Neural cell (in vitro differentiated cells): ENCODE measurements at regions not wholly inside any gene's neighbourhood (a gene's known extent, or its start where the extent isn't known, plus 50 kb on each side); places are given as distances from the start of the nearest gene placed in this dataset.

Experiments used
- H2AFZ ChIP-seq: fragments of 200-600, 300-800 bp; sonication (generic), shearing (Covaris generic); 2 replicates; pipeline ENCODE4 v1.6.0; 2014; ENCODE audit warnings: low read depth, mild to moderate bottlenecking, antibody characterized with exemption, low read length, moderate library complexity
- H3F3A ChIP-seq: fragments of 200-600 bp; shearing (Covaris generic); 2 replicates; pipeline ENCODE4 v1.6.1; 2016; ENCODE audit warnings: mild to moderate bottlenecking, moderate library complexity, mixed read lengths, antibody characterized with exemption, low read length; ENCODE audit not compliant: insufficient read depth, poor library complexity, severe bottlenecking
- H3K27ac ChIP-seq: fragments of 200-600, 300-800 bp; sonication (generic), shearing (Covaris generic); 2 replicates; pipeline ENCODE4 v1.5.1; 2014; ENCODE audit warnings: mild to moderate bottlenecking, low read length, moderate library complexity
- H3K27me3 ChIP-seq: fragments of 300-800, 200-600 bp; sonication (generic), shearing (Covaris generic); 2 replicates; pipeline ENCODE4 v1.6.0; 2014; ENCODE audit warnings: mild to moderate bottlenecking, low read depth, low read length, moderate library complexity; ENCODE audit not compliant: insufficient read depth
- H3K36me3 ChIP-seq: fragments of 300-800, 200-600 bp; sonication (generic), shearing (Covaris generic); 2 replicates; pipeline ENCODE4 v1.5.1; 2014; ENCODE audit warnings: mild to moderate bottlenecking, antibody characterized with exemption, low read length, moderate library complexity; ENCODE audit not compliant: insufficient read depth
- H3K4me2 ChIP-seq: fragments of 300-800, 200-600 bp; sonication (generic), shearing (Covaris generic); 2 replicates; pipeline ENCODE4 v1.6.0; 2014; ENCODE audit warnings: mild to moderate bottlenecking, low read length
- H3K4me3 ChIP-seq: fragments of 300-800, 200-600 bp; sonication (generic), shearing (Covaris generic); 2 replicates; pipeline ENCODE4 v1.5.1; 2014; ENCODE audit warnings: mild to moderate bottlenecking, low read length, moderate library complexity
- H3K79me2 ChIP-seq: fragments of 200-600 bp; shearing (Covaris generic); replicated peaks from 2 replicates; pipeline ENCODE4 v1.6.0; 2014; ENCODE audit warnings: mild to moderate bottlenecking, low read length, moderate library complexity; ENCODE audit not compliant: insufficient read depth
- H3K9ac ChIP-seq: fragments of 300-800, 200-600 bp; sonication (generic), shearing (Covaris generic); 2 replicates; pipeline ENCODE4 v1.6.1; 2016; ENCODE audit warnings: mild to moderate bottlenecking, low read length, mixed read lengths
- H3K9me2 ChIP-seq: fragments of 200-600 bp; shearing (Covaris generic); 2 replicates; pipeline ENCODE4 v1.6.1; 2016; ENCODE audit warnings: mild to moderate bottlenecking, low read length, mixed read lengths; ENCODE audit not compliant: insufficient read depth
- H3K9me3 ChIP-seq: fragments of 200-600, 300-800 bp; sonication (generic), shearing (Covaris generic); 2 replicates; pipeline ENCODE4 v1.6.1; 2016; ENCODE audit warnings: mild to moderate bottlenecking, mixed run types, low read length, moderate library complexity, mixed read lengths
- H4K20me1 ChIP-seq: fragments of 200-600 bp; shearing (Covaris generic); 2 replicates; pipeline ENCODE4 v1.6.1; 2016; ENCODE audit warnings: mild to moderate bottlenecking, mixed run types; ENCODE audit not compliant: insufficient read depth
- CTCF ChIP-seq: fragments of 450-650 bp; IDR thresholded peaks from 2 replicates; pipeline ENCODE4 v1.5.1; 2014; ENCODE audit warnings: antibody characterized with exemption, mild to moderate bottlenecking, moderate library complexity; ENCODE audit not compliant: poor library complexity, severe bottlenecking
- EP300 ChIP-seq: fragments of 450-650 bp; conservative IDR thresholded peaks from 2 replicates; pipeline ENCODE4 v1.6.1; 2014; ENCODE audit warnings: antibody characterized with exemption, mild to moderate bottlenecking, moderate library complexity; ENCODE audit not compliant: poor library complexity, severe bottlenecking
- EZH2 ChIP-seq: fragments of 200-600, 300-800 bp; shearing (Covaris generic), sonication (generic); IDR thresholded peaks from 2 replicates; pipeline ENCODE4 v1.6.1; 2014; ENCODE audit warnings: antibody characterized with exemption, low read length, borderline replicate concordance, mild to moderate bottlenecking; ENCODE audit not compliant: insufficient read depth, poor library complexity, severe bottlenecking
- MXI1 ChIP-seq: fragments of 450-650 bp; conservative IDR thresholded peaks from 2 replicates; pipeline ENCODE4 v1.6.1; 2014; ENCODE audit warnings: antibody characterized with exemption, mild to moderate bottlenecking; ENCODE audit not compliant: poor library complexity, severe bottlenecking
- POLR2AphosphoS5 ChIP-seq: IDR thresholded peaks from 2 replicates; pipeline ENCODE4 v1.6.1; 2012
- RAD21 ChIP-seq: fragments of 450-650 bp; conservative IDR thresholded peaks from 2 replicates; pipeline ENCODE4 v1.6.1; 2014; ENCODE audit warnings: antibody characterized with exemption, mild to moderate bottlenecking, moderate library complexity
- REST ChIP-seq: IDR thresholded peaks from 2 replicates; pipeline ENCODE4 v1.6.1; 2012; ENCODE audit warnings: borderline replicate concordance
- SMC3 ChIP-seq: fragments of 450-650 bp; conservative IDR thresholded peaks from 2 replicates; pipeline ENCODE4 v1.6.1; 2014; ENCODE audit warnings: antibody characterized with exemption, mild to moderate bottlenecking, moderate library complexity; ENCODE audit not compliant: poor library complexity
- TAF1 ChIP-seq: IDR thresholded peaks from 2 replicates; pipeline ENCODE4 v1.6.1; 2012; ENCODE audit warnings: low read depth

GRCh38 chr2:83703598-83703997, 755.5 kb downstream of the SUCLG1 start:
- Histone ChIP-seq H3K79me2 (no peaks in the 10 kb centered on the region), H3K9me2 (no peaks in the 10 kb centered on the region), H3K4me3 (no peak overlapping the region), H4K20me1 (no peaks in the 10 kb centered on the region), H3F3A (no peaks in the 10 kb centered on the region), H3K9me3 (no peaks in the 10 kb centered on the region), H3K27me3 (no peaks in the 10 kb centered on the region), H3K9ac (no peak overlapping the region), H3K27ac (no peak overlapping the region), H2AFZ (no peak overlapping the region), H3K4me2 (no peak overlapping the region), H3K36me3 (no peaks in the 10 kb centered on the region)
- TF ChIP-seq POLR2AphosphoS5 (no peak), REST (no peak), RAD21 (no peak), TAF1 (no peak), MXI1 (no peak), EZH2 (no peak), CTCF (no peak), EP300 (no peak), SMC3 (no peak)

GRCh38 chr2:83696838-83697237, 762.2 kb downstream of the SUCLG1 start:
- TF ChIP-seq MXI1 (no peak), EZH2 (no peak), REST (no peak), EP300 (no peak), RAD21 (no peak), TAF1 (no peak), SMC3 (no peak), CTCF (no peak), POLR2AphosphoS5 (no peak)

More at GRCh38 chr2:83696838-83697237, 762.2 kb downstream of the SUCLG1 start:
- H3K4me2 ChIP-seq: no peak overlapping the region
- no peaks in the 10 kb centered on the region for H4K20me1 ChIP-seq
- no peaks in the 10 kb centered on the region for H3K9me2 ChIP-seq
- no peak overlapping the region for H3K27ac ChIP-seq
- H3K9ac ChIP-seq: no peak overlapping the region
- no peak overlapping the region for H3K4me3 ChIP-seq
- H3K79me2 ChIP-seq: no peaks in the 10 kb centered on the region
- no peaks in the 10 kb centered on the region for H3K27me3 ChIP-seq
- no peaks in the 10 kb centered on the region for H3F3A ChIP-seq
- H2AFZ ChIP-seq: no peak overlapping the region
- H3K9me3 ChIP-seq: no peaks in the 10 kb centered on the region
- H3K36me3 ChIP-seq: no peaks in the 10 kb centered on the region
